GM21717 (cell line): ENCODE measurements at regions not wholly inside any gene's neighbourhood (a gene's known extent, or its start where the extent isn't known, plus 50 kb on each side); places are given as distances from the start of the nearest gene placed in this dataset.
"Not testable (repeated sequence)": the region's sequence is repeated elsewhere in the genome, so short reads cannot be mapped to it uniquely, and the experiment has no call there.

Experiments
- ATAC-seq: cut with Tn5 transposase; IDR thresholded peaks from one replicate; pipeline ENCODE4 v1.9.1; 2021; ENCODE audit warnings: mild to moderate bottlenecking, moderate library complexity; ENCODE audit not compliant: unreplicated experiment

DNA sequence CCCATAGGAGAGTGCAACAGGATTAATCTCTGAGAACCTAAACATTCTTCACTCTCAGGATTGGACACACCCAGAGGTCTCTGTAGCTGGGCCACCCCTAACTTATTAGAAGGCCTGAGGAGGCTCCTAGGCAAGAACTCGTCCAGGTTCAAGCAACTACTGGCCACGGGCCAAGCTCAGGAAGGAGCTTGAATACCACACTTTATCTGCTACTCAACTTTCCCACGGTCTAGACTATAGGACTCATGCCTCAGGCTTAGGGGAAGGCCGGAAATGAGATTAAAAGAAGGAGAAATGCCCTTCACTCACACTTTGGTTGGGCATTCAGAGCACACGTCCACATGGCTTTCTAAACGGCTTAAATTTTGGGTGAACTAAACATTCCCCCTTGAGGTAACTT is 142.8 kb upstream of the PHYHIPL start:
- ATAC-seq: no peak

DNA sequence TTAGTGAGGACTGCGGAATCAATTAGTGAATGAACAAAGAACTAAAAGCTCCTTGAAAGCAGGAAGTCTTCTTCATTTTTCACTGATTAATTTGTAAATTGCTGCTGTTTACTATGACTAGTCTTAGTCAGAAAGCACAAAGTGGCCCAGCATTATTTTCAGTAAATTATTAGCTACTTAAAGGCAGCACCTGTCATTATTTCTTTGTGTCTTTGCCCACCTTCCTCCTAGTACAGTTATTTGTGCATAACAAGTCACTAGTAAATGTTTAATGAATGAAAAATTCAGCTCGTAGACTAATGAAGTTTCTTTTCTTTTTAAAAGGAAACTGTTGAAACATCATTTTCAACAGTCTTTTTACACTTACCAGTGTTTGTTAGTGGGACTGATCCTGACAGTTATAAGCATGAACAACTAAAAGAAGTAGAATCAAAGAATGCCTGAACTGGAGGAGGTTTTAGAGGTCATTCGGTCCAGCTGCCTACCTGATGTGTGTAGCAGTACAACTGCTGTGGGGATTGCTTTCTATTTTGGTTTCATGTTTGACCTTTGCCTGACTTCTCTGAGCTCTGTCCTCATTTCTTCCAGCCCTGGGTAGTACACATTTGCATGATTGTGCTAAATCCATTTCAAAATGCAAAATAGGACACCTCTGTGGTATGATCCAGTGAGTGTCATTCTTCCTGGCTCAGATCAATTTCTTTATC is 140.0 kb upstream of the PHYHIPL start:
- peak; percentile 99 for ATAC-seq

DNA sequence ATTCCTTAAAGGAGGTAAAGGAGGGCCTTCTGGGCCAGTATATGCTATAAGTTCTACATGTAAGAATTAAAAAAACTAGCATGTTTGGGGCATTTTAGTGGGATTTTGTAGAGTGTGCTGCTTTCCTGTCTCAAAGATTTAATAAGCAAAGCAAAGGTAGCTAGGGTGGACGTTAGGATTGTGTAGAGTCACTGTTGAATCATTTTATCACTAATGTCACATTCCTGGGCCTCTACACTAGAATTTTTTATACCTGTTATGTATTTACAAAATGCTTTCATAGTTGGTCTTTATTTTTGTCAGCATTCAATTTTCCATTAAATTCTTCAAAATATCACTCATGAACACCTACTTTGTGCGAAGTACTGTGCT is 139.4 kb upstream of the PHYHIPL start:
- peak; percentile 13 for ATAC-seq

DNA sequence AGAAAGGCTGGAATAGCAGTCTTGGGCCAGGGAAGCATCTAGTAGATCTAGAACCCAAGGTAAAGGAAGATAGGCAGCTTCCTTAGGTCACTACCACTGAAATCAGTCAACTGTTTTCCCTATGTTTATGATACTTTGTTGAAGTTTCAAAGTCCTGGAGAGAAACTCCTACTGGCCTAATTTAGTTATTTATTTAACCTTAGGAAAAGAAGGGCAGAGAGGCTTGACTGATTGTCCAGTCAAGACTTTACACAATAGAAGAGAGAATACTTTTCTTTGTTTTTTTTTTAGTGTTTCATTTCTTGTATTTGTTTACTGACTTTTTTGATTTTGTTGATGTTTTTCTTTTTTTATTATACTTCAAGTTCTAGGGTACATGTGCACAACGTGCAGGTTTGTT is 138.9 kb upstream of the PHYHIPL start:
- ATAC-seq: no peak

DNA sequence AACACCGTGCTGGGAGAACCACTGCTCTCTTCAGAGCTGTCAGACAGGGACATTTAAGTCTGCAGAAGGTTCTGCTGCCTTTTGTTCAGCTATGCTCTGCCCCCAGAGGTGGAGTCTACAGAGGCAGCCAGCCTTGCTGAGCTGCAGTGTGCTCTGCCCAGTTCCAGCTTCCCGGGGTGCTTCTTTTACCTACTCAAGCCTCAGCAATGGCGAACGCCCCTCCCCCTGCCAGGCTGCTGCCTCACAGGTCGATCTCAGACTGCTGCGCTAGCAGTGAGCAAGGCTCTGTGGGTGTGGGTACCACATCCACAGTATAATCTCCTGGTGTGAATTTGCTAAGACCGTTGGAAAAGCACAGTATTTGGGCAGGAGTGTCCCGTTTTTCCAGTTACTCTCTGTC is 133.1 kb upstream of the PHYHIPL start:
- ATAC-seq: not testable (repeated sequence)

GRCh38 chr10:59047180-59047579 is 129.3 kb upstream of the PHYHIPL start:
- no peak for ATAC-seq

DNA sequence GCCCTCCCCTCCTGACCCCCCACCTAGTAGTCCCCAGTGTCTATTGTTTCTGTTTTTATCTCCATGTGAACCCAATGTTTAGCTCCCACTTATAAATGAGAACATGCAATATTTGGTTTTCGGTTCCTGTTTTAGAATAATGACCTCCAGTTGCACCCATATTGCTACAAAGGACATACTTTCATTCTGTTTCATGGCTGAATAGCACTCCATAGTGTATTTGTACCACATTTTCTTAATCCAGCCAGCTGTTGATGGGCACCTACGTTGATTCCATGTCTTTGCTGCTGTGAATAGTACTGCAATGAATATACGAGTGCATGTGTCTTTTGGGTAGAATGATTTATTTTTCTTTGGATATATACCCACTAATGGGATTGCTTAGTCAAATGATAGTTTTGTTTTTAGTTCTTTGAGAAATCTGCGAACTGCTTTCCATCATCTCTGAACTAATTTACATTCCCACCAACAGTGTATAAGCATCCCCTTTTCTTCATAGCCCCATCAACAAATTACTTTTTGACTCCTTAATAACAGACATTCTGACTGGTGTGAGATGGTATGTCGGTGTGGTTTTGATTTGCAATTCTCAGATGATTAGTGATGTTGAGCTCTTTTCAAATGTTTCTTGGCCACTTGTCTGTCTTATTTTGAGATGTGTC is 128.4 kb upstream of the PHYHIPL start:
- ATAC-seq: peak; percentile 88

DNA sequence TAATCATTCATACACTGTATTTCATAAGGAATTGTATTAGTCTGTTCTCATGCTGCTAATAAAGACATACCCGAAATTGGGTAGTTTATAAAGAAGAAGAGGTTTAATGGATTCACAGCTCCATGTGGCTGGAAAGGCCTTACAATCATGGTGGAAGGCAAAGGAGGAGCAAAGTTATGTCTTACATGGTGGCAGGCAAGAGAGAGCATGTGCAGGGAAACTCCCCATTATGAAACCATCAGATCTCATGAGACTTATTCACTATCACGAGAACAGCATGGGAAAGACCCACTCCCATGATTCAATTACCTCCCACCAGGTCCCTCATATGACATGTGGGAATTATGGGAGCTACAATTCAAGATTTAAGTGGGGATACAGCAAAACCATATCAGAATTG is 122.9 kb upstream of the PHYHIPL start:
- not testable (repeated sequence) for ATAC-seq

GRCh38 chr10:59055045-59055444 is 121.4 kb upstream of the PHYHIPL start:
- ATAC-seq: no peak

GRCh38 chr10:59057345-59057744 is 119.1 kb upstream of the PHYHIPL start:
- no peak for ATAC-seq

DNA sequence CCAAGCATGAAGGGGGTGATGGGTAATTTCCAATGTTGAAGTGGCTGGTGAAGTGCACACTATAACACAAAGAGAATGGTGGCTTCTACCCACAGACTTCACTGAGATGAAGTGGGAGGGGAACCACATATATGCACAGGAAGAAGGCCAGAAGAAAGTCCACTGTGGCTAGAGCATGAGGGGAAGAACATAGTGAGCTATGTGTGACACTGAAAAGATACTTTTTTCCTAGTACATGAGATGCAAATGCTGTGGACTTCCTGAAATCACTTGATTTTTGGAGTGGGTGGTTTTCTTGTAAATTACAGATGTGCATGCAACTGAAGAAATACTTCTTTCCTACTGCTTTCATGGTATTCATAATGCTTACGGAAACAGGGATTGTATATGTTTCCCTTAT is 115.6 kb upstream of the PHYHIPL start:
- peak; percentile 72 for ATAC-seq

DNA sequence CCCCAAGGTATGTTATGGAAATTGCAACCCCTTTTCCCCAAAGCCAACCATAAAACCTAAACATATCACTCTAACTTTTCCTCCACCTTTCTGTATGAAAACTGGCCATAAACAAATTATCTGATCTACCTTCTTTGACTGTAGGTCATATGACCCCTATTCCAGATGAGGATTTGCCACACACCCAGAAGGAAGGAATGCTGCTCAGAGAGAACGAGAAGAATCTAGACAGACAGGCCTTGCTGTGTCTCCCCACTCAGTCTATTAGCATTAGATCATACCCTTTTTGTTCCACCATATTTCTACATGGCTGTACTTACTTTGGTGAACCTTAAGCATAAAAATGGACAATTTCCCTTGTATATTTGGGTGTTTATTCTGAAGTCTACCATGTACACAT is 113.0 kb upstream of the PHYHIPL start:
- ATAC-seq: no peak

- no peak for ATAC-seq
These were observed 112.3 kb upstream of the PHYHIPL start for GRCh38 chr10:59064080-59064692.

DNA sequence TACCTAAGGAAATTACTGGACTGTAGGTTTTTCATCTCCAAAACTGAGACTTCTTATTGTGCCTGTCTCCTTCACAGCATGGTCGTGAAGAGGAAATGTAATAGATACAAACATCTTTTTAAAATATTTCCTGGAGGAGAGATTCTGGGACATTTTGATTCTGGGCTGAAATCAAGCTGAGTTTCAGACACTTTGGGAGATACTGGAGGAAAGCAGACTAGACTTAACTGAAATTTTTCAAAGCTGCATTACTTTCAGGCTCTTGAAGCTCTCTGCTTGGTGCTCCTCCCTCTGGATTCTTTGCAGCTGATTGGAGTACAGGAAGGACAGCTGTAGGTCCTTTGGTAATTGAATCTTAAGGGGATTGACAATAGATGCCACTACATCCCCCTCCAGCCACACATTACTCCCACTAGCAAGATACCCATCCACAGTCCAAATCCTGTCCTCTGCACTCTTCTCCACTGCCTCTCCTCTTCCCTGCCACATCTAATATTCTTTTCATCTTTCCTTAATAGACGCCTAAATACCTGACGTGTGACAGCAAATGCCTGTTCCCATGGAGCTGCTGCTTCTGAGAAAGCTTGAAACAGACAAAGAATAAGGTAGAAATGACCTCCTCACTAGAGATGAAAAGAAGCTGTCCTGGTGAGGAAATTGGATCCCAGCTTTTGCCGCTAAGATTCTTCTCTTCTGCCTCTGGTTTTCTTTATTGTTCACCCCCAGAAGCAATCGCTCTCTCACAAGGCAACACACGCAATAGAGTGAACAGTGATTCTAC is 111.5 kb upstream of the PHYHIPL start:
- no peak for ATAC-seq

- no peak for ATAC-seq
These were observed 107.8 kb upstream of the PHYHIPL start for GRCh38 chr10:59068581-59069191.

DNA sequence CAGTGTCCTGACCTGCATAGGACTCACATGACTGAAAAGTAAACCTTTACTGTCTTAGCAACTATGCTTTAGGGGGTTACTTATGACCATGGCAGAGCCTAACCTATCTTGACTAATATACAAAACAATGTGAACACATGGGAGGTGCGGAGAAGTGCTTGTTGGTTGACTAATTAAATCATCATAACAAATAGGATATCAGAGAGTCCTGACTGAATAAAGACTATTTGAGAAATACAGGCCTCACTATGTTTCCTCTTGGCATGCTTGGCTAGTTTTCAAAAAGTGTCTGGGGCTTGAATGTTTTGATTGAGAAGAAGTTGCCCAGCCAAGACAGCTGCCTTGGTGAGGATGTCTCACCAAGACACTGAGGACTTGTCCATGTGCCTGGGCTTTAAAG is 104.4 kb upstream of the PHYHIPL start:
- ATAC-seq: no peak

- ATAC-seq: no peak
These were observed 102.9 kb upstream of the PHYHIPL start for GRCh38 chr10:59073456-59074053.

GRCh38 chr10:59075576-59075975 is 100.9 kb upstream of the PHYHIPL start:
- ATAC-seq: no peak

- ATAC-seq: no peak
These were observed 98.6 kb upstream of the PHYHIPL start for GRCh38 chr10:59077855-59078254.

DNA sequence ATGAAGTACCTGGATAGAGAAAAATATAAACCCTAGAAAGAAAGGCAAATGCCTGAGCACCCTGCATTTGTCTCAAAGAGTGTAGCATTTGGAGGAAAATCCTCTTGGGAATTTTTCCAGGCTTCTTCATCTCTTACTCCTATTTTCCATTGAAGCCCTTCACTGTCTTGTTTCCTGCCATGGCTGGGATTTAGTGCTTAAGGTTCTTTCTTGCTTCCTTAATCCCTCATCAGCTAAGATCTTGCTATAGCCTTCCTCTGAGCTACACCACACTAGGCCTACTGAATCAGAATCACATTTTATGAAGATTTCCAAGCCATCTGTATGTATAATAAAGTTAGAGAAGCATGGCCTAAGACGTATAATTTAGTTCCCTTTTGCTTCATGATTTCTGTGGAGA is 97.5 kb upstream of the PHYHIPL start:
- no peak for ATAC-seq
